DND-41 (cell line): ENCODE measurements at regions not wholly inside any gene's neighbourhood (a gene's known extent, or its start where the extent isn't known, plus 50 kb on each side); places are given as distances from the start of the nearest gene placed in this dataset.
A peak's percentile ranks its signal among the peaks of the same experiment; 100 is the strongest.

ENCODE experiments used
- ATAC-seq: fragments of 200-7000 bp; cut with Tn5 transposase; 3 replicates; pipeline ENCODE4 v1.9.1; 2021; ENCODE audit warnings: low read depth; ENCODE audit not compliant: insufficient read depth
- DNase-seq: peaks from one replicate; pipeline ENCODE4 v3.0.0-alpha.2; 2020
- H2AFZ ChIP-seq: 2 replicates; pipeline ENCODE4 v1.6.0; 2012; ENCODE audit warnings: low read depth, low read length
- H3K27ac ChIP-seq: 2 replicates; pipeline ENCODE4 v1.5.1; 2012; ENCODE audit warnings: low read length, inconsistent platforms
- H3K27me3 ChIP-seq: fragments of 200-600 bp; sonication (generic); 2 replicates; pipeline ENCODE4 v1.6.0; 2012; ENCODE audit warnings: low read length, mild to moderate bottlenecking, inconsistent platforms; ENCODE audit not compliant: insufficient read depth, poor library complexity
- H3K36me3 ChIP-seq: 2 replicates; pipeline ENCODE4 v1.5.1; 2012; ENCODE audit warnings: low read length, inconsistent platforms; ENCODE audit not compliant: insufficient read depth
- H3K4me1 ChIP-seq: 2 replicates; pipeline ENCODE4 v1.5.1; 2012; ENCODE audit warnings: mild to moderate bottlenecking, low read length; ENCODE audit not compliant: insufficient read depth
- H3K4me2 ChIP-seq: 2 replicates; pipeline ENCODE4 v1.6.0; 2012; ENCODE audit warnings: mild to moderate bottlenecking, moderate library complexity, low read length, inconsistent platforms; ENCODE audit not compliant: insufficient read depth
- H3K4me3 ChIP-seq, 2 experiments: fragments of 200-600 bp in 1 of 2; shearing (Covaris generic) in 1 of 2; 2 replicates each; pipeline ENCODE4 v1.5.1; 2012 to 2016; ENCODE audit warnings: inconsistent platforms in 2 of 2, low read length in 2 of 2, mild to moderate bottlenecking in 2 of 2, low read depth in 1 of 2, moderate library complexity in 1 of 2
- H3K79me2 ChIP-seq: 2 replicates; pipeline ENCODE4 v1.6.0; 2012; ENCODE audit warnings: low read length, inconsistent platforms; ENCODE audit not compliant: insufficient read depth
- H3K9ac ChIP-seq: 2 replicates; pipeline ENCODE4 v1.6.0; 2012; ENCODE audit warnings: low read depth, mild to moderate bottlenecking, inconsistent platforms, low read length, moderate library complexity
- H3K9me3 ChIP-seq: 2 replicates; pipeline ENCODE4 v1.5.1; 2012; ENCODE audit warnings: low read length, moderate library complexity, mild to moderate bottlenecking, inconsistent platforms; ENCODE audit not compliant: insufficient read depth, severe bottlenecking
- H4K20me1 ChIP-seq: 2 replicates; pipeline ENCODE4 v1.6.0; 2012; ENCODE audit warnings: low read length; ENCODE audit not compliant: insufficient read depth
- CTCF ChIP-seq: IDR thresholded peaks from 2 replicates; pipeline ENCODE4 v1.5.1; 2012; ENCODE audit warnings: borderline replicate concordance, low read length, moderate library complexity, mild to moderate bottlenecking; ENCODE audit not compliant: poor library complexity, severe bottlenecking; ENCODE audit errors: extremely low read depth
- EZH2 ChIP-seq: IDR thresholded peaks from 3 replicates; pipeline ENCODE4 v1.6.1; 2012; ENCODE audit warnings: borderline replicate concordance, low read depth, mild to moderate bottlenecking, moderate library complexity, low read length, inconsistent platforms; ENCODE audit not compliant: severe bottlenecking

DNA sequence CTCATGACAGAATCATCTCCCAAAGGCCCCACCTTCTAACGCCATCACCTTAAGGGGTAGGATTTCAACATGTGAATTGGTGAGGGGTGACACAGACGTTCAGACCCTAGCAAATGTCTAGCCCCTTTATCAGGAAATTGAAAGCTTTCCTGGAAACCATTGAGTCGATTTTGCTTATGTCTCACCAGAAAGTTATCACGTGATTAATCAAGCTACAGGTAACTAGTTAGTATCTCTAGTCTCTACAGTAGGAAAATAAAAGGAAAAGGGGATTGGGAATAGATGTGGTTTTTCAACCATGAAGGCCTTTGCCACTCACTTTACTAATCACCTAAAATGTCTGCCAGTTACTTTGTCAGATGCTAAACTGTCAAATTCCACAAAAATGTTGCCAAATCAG, 1133.0 kb downstream of the PDHA2 start:
- no peak overlapping the region for H3K4me2 ChIP-seq
- H3K79me2 ChIP-seq = no peaks in the 10 kb centered on the region
- peaks cover 9% of the 10 kb centered on the region; the same call in 1 of the 2 replicates for H3K4me1 ChIP-seq
- no peak overlapping the region for H3K4me3 ChIP-seq
- DNase-seq = no peak
- no peaks in the 10 kb centered on the region for H3K36me3 ChIP-seq
- H3K9ac ChIP-seq = no peak overlapping the region
- no peaks in the 10 kb centered on the region for H3K27me3 ChIP-seq
- ATAC-seq = no peak
- no peaks in the 10 kb centered on the region for H4K20me1 ChIP-seq
- H3K27ac ChIP-seq = no peak overlapping the region
- TF ChIP-seq EZH2 (no peak), CTCF (no peak)
- no peaks in the 10 kb centered on the region for H3K9me3 ChIP-seq
- H2AFZ ChIP-seq = peak overlapping the region; percentile 15; the same call in 1 of the 2 replicates

GRCh38 chr4:96974295-96974694, 1134.4 kb downstream of the PDHA2 start:
- Histone ChIP-seq H3K9me3 (no peaks in the 10 kb centered on the region), H2AFZ (no peak overlapping the region), H3K27me3 (no peaks in the 10 kb centered on the region), H3K4me2 (no peak overlapping the region), H3K36me3 (no peaks in the 10 kb centered on the region), H4K20me1 (no peaks in the 10 kb centered on the region), H3K27ac (no peak overlapping the region), H3K9ac (no peak overlapping the region), H3K4me1 (peaks cover 9% of the 10 kb centered on the region; the same call in 1 of the 2 replicates), H3K79me2 (no peaks in the 10 kb centered on the region), H3K4me3 (no peak overlapping the region)
- TF ChIP-seq CTCF = no peak
- no peak for TF ChIP-seq EZH2
- ATAC-seq (no peak), DNase-seq (no peak)

DNA sequence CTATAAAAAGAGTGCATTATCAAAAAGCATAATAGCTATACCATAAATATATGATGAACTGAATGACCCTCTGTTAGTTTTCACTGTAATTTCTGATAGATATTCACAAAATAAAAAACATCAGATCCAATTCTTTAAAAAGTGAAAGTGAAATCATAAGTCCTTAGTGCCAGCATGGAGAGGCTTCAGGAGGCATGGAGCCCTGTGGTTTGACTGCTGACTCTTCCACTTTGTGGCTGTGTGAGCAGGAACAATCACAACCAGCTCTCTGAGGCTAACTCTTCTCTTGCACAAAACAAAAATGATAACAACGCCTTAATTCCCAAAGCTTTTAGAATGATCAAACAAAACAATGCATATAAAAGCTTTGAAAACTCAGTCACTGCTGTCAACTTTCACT, 1143.9 kb downstream of the PDHA2 start:
- Histone ChIP-seq H3K9me3 (no peaks in the 10 kb centered on the region), H3K27me3 (no peaks in the 10 kb centered on the region), H4K20me1 (no peaks in the 10 kb centered on the region), H2AFZ (peak overlapping the region; percentile 36), H3K4me2 (peak overlapping the region; percentile 53), H3K4me1 (peaks cover 25% of the 10 kb centered on the region), H3K27ac (peak overlapping the region; percentile 55), H3K9ac (peak overlapping the region; percentile 34), H3K79me2 (no peaks in the 10 kb centered on the region), H3K4me3 (peak overlapping the region in 1 of 2 experiments; percentile 38; a peak in 2 of 4 replicates), H3K36me3 (no peaks in the 10 kb centered on the region)
- ATAC-seq = peak; percentile 96
- TF ChIP-seq EZH2 (no peak), CTCF (no peak)
- DNase-seq = peak; percentile 60

- no peak overlapping the region for H3K27ac ChIP-seq
- no peaks in the 10 kb centered on the region for H3K36me3 ChIP-seq
- no peak overlapping the region for H3K9ac ChIP-seq
- H3K4me3 ChIP-seq = no peak overlapping the region
- no peaks in the 10 kb centered on the region for H3K79me2 ChIP-seq
- no peak for DNase-seq
- H3K4me2 ChIP-seq = no peak overlapping the region
- peaks cover 25% of the 10 kb centered on the region for H3K4me1 ChIP-seq
- ATAC-seq = no peak
- H4K20me1 ChIP-seq = no peaks in the 10 kb centered on the region
- no peaks in the 10 kb centered on the region for H3K27me3 ChIP-seq
- no peaks in the 10 kb centered on the region for H3K9me3 ChIP-seq
- TF ChIP-seq EZH2 = no peak
- TF ChIP-seq CTCF = no peak
- H2AFZ ChIP-seq = no peak overlapping the region
Measured at GRCh38 chr4:96986816-96987215, 1146.9 kb downstream of the PDHA2 start.
